OCI-LY7 (cell line): ENCODE measurements at regions not wholly inside any gene's neighbourhood (a gene's known extent, or its start where the extent isn't known, plus 50 kb on each side); places are given as distances from the start of the nearest gene placed in this dataset.
"Not testable (repeated sequence)": the region's sequence is repeated elsewhere in the genome, so short reads cannot be mapped to it uniquely, and the experiment has no call there.

Source experiments
- BruUV-seq: library from RNA; stranded (reverse); fragments of 400-500 nt; replicated peaks from 2 replicates; lab custom pipeline; 2021; lab: Mats Ljungman, UMichigan
- CTCF ChIA-PET: fragments of 300-600 bp; sonication (Branson Sonifier 250); formaldehyde crosslinking; loops from one replicate; lab custom pipeline; 2022; ENCODE audit warnings: antibody characterized with exemption; ENCODE audit not compliant: unreplicated experiment; lab: Charles Lee
- POLR2A ChIA-PET: fragments of 300-600 bp; sonication (Branson Sonifier 250); formaldehyde crosslinking; loops from one replicate; lab custom pipeline; 2022; ENCODE audit warnings: antibody characterized with exemption; lab: Charles Lee
- DNase-seq: peaks from one replicate; pipeline ENCODE4 v3.0.0-alpha.2; 2015; ENCODE audit warnings: low spot score
- H2AFZ ChIP-seq: fragments of 200-600 bp; sonication (generic), shearing (Covaris generic); 2 replicates; pipeline ENCODE4 v1.6.1; 2014; ENCODE audit warnings: mild to moderate bottlenecking, antibody characterized with exemption, low read length, moderate library complexity
- H3K27ac ChIP-seq: fragments of 200-600 bp; sonication (generic); 2 replicates; pipeline ENCODE4 v1.5.1; 2014; ENCODE audit warnings: mixed run types, low read depth, mild to moderate bottlenecking, moderate library complexity, low read length, inconsistent platforms; ENCODE audit not compliant: poor library complexity, severe bottlenecking
- H3K36me3 ChIP-seq: fragments of 200-600 bp; sonication (generic); 2 replicates; pipeline ENCODE4 v1.6.1; 2014; ENCODE audit warnings: mild to moderate bottlenecking, antibody characterized with exemption, low read length, moderate library complexity, mixed read lengths; ENCODE audit not compliant: insufficient read depth
- H3K4me1 ChIP-seq: fragments of 200-600 bp; sonication (generic); 2 replicates; pipeline ENCODE4 v1.5.1; 2014; ENCODE audit warnings: mild to moderate bottlenecking, low read length; ENCODE audit not compliant: insufficient read depth, poor library complexity, severe bottlenecking
- H3K4me2 ChIP-seq: fragments of 200-600 bp; sonication (generic); 2 replicates; pipeline ENCODE4 v1.6.1; 2014; ENCODE audit warnings: mild to moderate bottlenecking, low read length
- H3K4me3 ChIP-seq: fragments of 200-600 bp; sonication (generic); 2 replicates; pipeline ENCODE4 v1.5.1; 2014; ENCODE audit warnings: mild to moderate bottlenecking, low read depth, low read length; ENCODE audit not compliant: poor library complexity, severe bottlenecking
- H3K79me2 ChIP-seq: fragments of 200-600 bp; sonication (generic); 2 replicates; pipeline ENCODE4 v1.6.1; 2016; ENCODE audit warnings: low read depth, mild to moderate bottlenecking, low read length, moderate library complexity, mixed read lengths; ENCODE audit not compliant: insufficient read depth
- H3K9me2 ChIP-seq: fragments of 200-600 bp; sonication (generic); 2 replicates; pipeline ENCODE4 v1.6.1; 2016; ENCODE audit warnings: mild to moderate bottlenecking, low read length, mixed read lengths; ENCODE audit not compliant: insufficient read depth
- H3K9me3 ChIP-seq: fragments of 200-600 bp; sonication (generic); 2 replicates; pipeline ENCODE4 v1.6.1; 2014; ENCODE audit warnings: mild to moderate bottlenecking, mixed run types, low read length, mixed read lengths
- H4K20me1 ChIP-seq: fragments of 200-600 bp; sonication (generic); 2 replicates; pipeline ENCODE4 v1.6.1; 2014; ENCODE audit warnings: mild to moderate bottlenecking, antibody characterized with exemption, low read length, moderate library complexity, mixed read lengths; ENCODE audit not compliant: insufficient read depth
- CTCF ChIP-seq: fragments of 200-600 bp; sonication (generic); conservative IDR thresholded peaks from 2 replicates; pipeline ENCODE4 v1.5.1; 2014; ENCODE audit warnings: mild to moderate bottlenecking, antibody characterized with exemption, low read length, moderate library complexity, mixed read lengths
- EZH2phosphoT487 ChIP-seq: fragments of 200-600 bp; sonication (generic); IDR thresholded peaks from 2 replicates; pipeline ENCODE4 v1.6.1; 2018; ENCODE audit warnings: low read depth, borderline replicate concordance, mild to moderate bottlenecking, mixed run types, antibody characterized with exemption, low read length, moderate library complexity, mixed read lengths
- intact Hi-C: fragments of 100-400 bp; cut with micrococcal nuclease; formaldehyde crosslinking; loops from one replicate; pipeline ENCODE4 v1.10.0; 2022; ENCODE audit not compliant: unreplicated experiment

- Histone ChIP-seq H3K9me3 (no peaks in the 10 kb centered on the region), H3K36me3 (no peaks in the 10 kb centered on the region), H4K20me1 (no peaks in the 10 kb centered on the region), H2AFZ (no peak overlapping the region), H3K4me3 (no peak overlapping the region), H3K27ac (no peak overlapping the region), H3K4me2 (no peak overlapping the region), H3K79me2 (no peaks in the 10 kb centered on the region), H3K4me1 (no peaks in the 10 kb centered on the region), H3K9me2 (no peaks in the 10 kb centered on the region)
- POLR2A ChIA-PET = no interaction called here
- CTCF ChIA-PET = no interaction called here
- DNase-seq = no peak
- intact Hi-C loops = no loop called here
- TF ChIP-seq CTCF (no peak), EZH2phosphoT487 (no peak)
- BruUV-seq = no TSS peak
These were observed 103.1 kb upstream of the IRX4 start for GRCh38 chr5:1985781-1986180.

GRCh38 chr5:1983919-1984695 lies 101.4 kb upstream of the IRX4 start:
- Histone ChIP-seq H3K27ac (no peak overlapping the region), H3K9me3 (no peaks in the 10 kb centered on the region), H3K4me1 (no peaks in the 10 kb centered on the region), H3K79me2 (no peaks in the 10 kb centered on the region), H3K36me3 (no peaks in the 10 kb centered on the region), H2AFZ (no peak overlapping the region), H4K20me1 (no peaks in the 10 kb centered on the region), H3K4me2 (no peak overlapping the region), H3K9me2 (no peaks in the 10 kb centered on the region), H3K4me3 (no peak overlapping the region)
- TF ChIP-seq EZH2phosphoT487 (no peak), CTCF (no peak)
- BruUV-seq = no TSS peak
- ChIA-PET POLR2A (interaction anchor here (0.7 kb wide), 1 partner anchor 9 kb away, joined by 3 read pairs; no protein-coding TSS in a partner anchor), CTCF (no interaction called here)
- intact Hi-C loops = no loop called here
- no peak for DNase-seq

GRCh38 chr5:1983401-1983800 lies 100.7 kb upstream of the IRX4 start:
- no peak for TF ChIP-seq EZH2phosphoT487
- TF ChIP-seq CTCF = no peak
- Histone ChIP-seq H3K36me3 (no peaks in the 10 kb centered on the region), H4K20me1 (no peaks in the 10 kb centered on the region), H3K4me3 (no peak overlapping the region), H3K4me1 (no peaks in the 10 kb centered on the region), H3K27ac (no peak overlapping the region), H2AFZ (no peak overlapping the region), H3K4me2 (no peak overlapping the region), H3K9me3 (no peaks in the 10 kb centered on the region), H3K79me2 (no peaks in the 10 kb centered on the region), H3K9me2 (no peaks in the 10 kb centered on the region)
- no peak for DNase-seq
- BruUV-seq = no TSS peak
- CTCF ChIA-PET = no interaction called here
- POLR2A ChIA-PET = no interaction called here
- intact Hi-C loops = no loop called here

- H3K4me3 ChIP-seq, BruUV-seq, H3K79me2 ChIP-seq, DNase-seq, H3K4me1 ChIP-seq, H3K27ac ChIP-seq, H3K9me3 ChIP-seq, H3K36me3 ChIP-seq, intact Hi-C loops, CTCF ChIA-PET, H2AFZ ChIP-seq, H4K20me1 ChIP-seq, H3K4me2 ChIP-seq, H3K9me2 ChIP-seq: not testable (repeated sequence)
- POLR2A ChIA-PET = interaction anchor here (0.6 kb wide), 1 partner anchor 1621 kb away, joined by 3 read pairs; no protein-coding TSS in a partner anchor
These were observed 99.8 kb upstream of the IRX4 start for GRCh38 chr5:1982561-1982960.
